B cell (primary cell): ENCODE measurements at regions not wholly inside any gene's neighbourhood (a gene's known extent, or its start where the extent isn't known, plus 50 kb on each side); places are given as distances from the start of the nearest gene placed in this dataset.

Source experiments
- ATAC-seq: fragments of 200-7000 bp; cut with Tn5 transposase; one replicate; pipeline ENCODE4 v1.10.0; 2021; ENCODE audit warnings: low read depth, mild to moderate bottlenecking, moderate number of reproducible peaks, moderate library complexity
- CTCF ChIA-PET: fragments of 350-600 bp; sonication (Branson Sonifier 250); formaldehyde crosslinking; loops from one replicate; lab custom pipeline; 2021; ENCODE audit warnings: antibody characterized with exemption, inconsistent platforms; lab: Charles Lee
- POLR2A ChIA-PET: fragments of 350-600 bp; sonication (Branson Sonifier 250); formaldehyde crosslinking; loops from one replicate; lab custom pipeline; 2021; ENCODE audit warnings: antibody characterized with exemption; lab: Charles Lee
- DNase-seq: peaks from one replicate; pipeline ENCODE4 v3.0.0; 2013
- H2AFZ ChIP-seq: 2 replicates; pipeline ENCODE4 v1.6.1; 2012; ENCODE audit warnings: mild to moderate bottlenecking, low read depth, low read length; ENCODE audit not compliant: insufficient read depth, poor library complexity, severe bottlenecking
- H3K27ac ChIP-seq, 2 donors: 1 replicate in 1 of 2; 2 replicates in 1 of 2; pipeline ENCODE4 v1.5.1; 2012 to 2013; ENCODE audit warnings: low read length in 2 of 2, mild to moderate bottlenecking in 2 of 2, moderate library complexity in 1 of 2
- H3K27me3 ChIP-seq, 4 experiments: fragments of 200-600 bp in 1 of 4; sonication (generic) in 1 of 4; replicated peaks in 1 of 4; 1 replicate in 2 of 4; 2 replicates in 2 of 4; pipeline versions ENCODE4 v1.6.1 to v1.7.0; 2013 to 2016; ENCODE audit warnings: low read length in 3 of 4, mild to moderate bottlenecking in 2 of 4, mixed read lengths in 1 of 4, moderate library complexity in 1 of 4; ENCODE audit not compliant: insufficient read depth in 4 of 4, control insufficient read depth in 3 of 4; ENCODE audit errors: control extremely low read depth in 1 of 4
- H3K36me3 ChIP-seq, 2 experiments: replicated peaks in 1 of 2; 1 replicate in 1 of 2; 2 replicates in 1 of 2; pipeline versions ENCODE4 v1.6.1 to v1.7.1; 2013; ENCODE audit warnings: low read length in 1 of 2; ENCODE audit not compliant: insufficient read depth in 2 of 2, control insufficient read depth in 1 of 2; ENCODE audit errors: control extremely low read depth in 1 of 2, extremely low read depth in 1 of 2
- H3K4me1 ChIP-seq, 2 donors: fragments of 200-600 bp in 1 of 2; sonication (generic) in 1 of 2; 1 replicate in 1 of 2; 2 replicates in 1 of 2; pipeline versions ENCODE4 v1.5.1 to v1.6.1; 2013 to 2017; ENCODE audit warnings: low read length in 2 of 2; ENCODE audit not compliant: control insufficient read depth in 2 of 2, insufficient read depth in 2 of 2
- H3K4me2 ChIP-seq: replicated peaks from 2 replicates; pipeline ENCODE3; 2012; ENCODE audit warnings: mild to moderate bottlenecking, low read depth, low read length; ENCODE audit not compliant: poor library complexity, severe bottlenecking
- H3K4me3 ChIP-seq, 5 experiments: fragments of 200-600 bp in 1 of 5; sonication (generic) in 1 of 5; 1 replicate in 3 of 5; 2 replicates in 2 of 5; pipeline versions ENCODE4 v1.5.1 to v1.7.0; 2011 to 2016; ENCODE audit warnings: low read length in 4 of 5, mild to moderate bottlenecking in 4 of 5, low read depth in 2 of 5, control low read depth in 1 of 5, moderate library complexity in 1 of 5; ENCODE audit not compliant: insufficient read depth in 1 of 5; ENCODE audit errors: control extremely low read depth in 1 of 5, extremely low read depth in 1 of 5
- H3K79me2 ChIP-seq: fragments of 200-600 bp; sonication (generic); one replicate; pipeline ENCODE4 v1.6.0; 2016; ENCODE audit warnings: low read length; ENCODE audit not compliant: control insufficient read depth, insufficient read depth
- H3K9ac ChIP-seq: fragments of 200-600 bp; sonication (generic); 2 replicates; pipeline ENCODE4 v1.6.1; 2017; ENCODE audit warnings: mild to moderate bottlenecking, low read length, moderate library complexity
- H3K9me3 ChIP-seq, 3 donors: one replicate each; pipeline versions ENCODE4 v1.6.1 to v1.7.1; 2013; ENCODE audit warnings: low read length in 2 of 3; ENCODE audit not compliant: control insufficient read depth in 2 of 3, insufficient read depth in 1 of 3; ENCODE audit errors: control extremely low read depth in 1 of 3
- H4K20me1 ChIP-seq: 2 replicates; pipeline ENCODE4 v1.6.0; 2012; ENCODE audit warnings: mild to moderate bottlenecking, low read length; ENCODE audit not compliant: insufficient read depth, control insufficient read depth, poor library complexity, severe bottlenecking
- H3K27ac Mint-ChIP-seq: one replicate; pipeline ENCODE4 v1.8.0; 2021; ENCODE audit warnings: mixed read lengths
- H3K27me3 Mint-ChIP-seq: one replicate; pipeline ENCODE4 v1.8.0; 2021; ENCODE audit warnings: mixed read lengths
- H3K4me1 Mint-ChIP-seq: one replicate; pipeline ENCODE4 v1.8.0; 2021; ENCODE audit warnings: mixed read lengths
- H3K4me3 Mint-ChIP-seq: one replicate; pipeline ENCODE4 v1.8.0; 2021; ENCODE audit warnings: mixed read lengths
- H3K9me3 Mint-ChIP-seq: one replicate; pipeline ENCODE4 v1.8.0; 2022; ENCODE audit warnings: mixed read lengths; ENCODE audit not compliant: insufficient read depth
- CTCF ChIP-seq: fragments of 200-600 bp; IDR thresholded peaks from one replicate; pipeline ENCODE4 v1.8.0; 2022; ENCODE audit warnings: antibody characterized with exemption, mild to moderate bottlenecking
- EZH2 ChIP-seq: IDR thresholded peaks from 2 replicates; pipeline ENCODE4 v1.6.1; 2012; ENCODE audit warnings: borderline replicate concordance, low read depth, mild to moderate bottlenecking, moderate library complexity, low read length; ENCODE audit not compliant: insufficient read depth, poor library complexity, severe bottlenecking
- WGBS: methylation state at CpG from one replicate; pipeline ENCODE4 v1.1.5; 2013; ENCODE audit warnings: missing lambda C conversion rate; ENCODE audit not compliant: insufficient coverage; 5-methylcytosine and 5-hydroxymethylcytosine counted together
- intact Hi-C: fragments of 100-400 bp; cut with micrococcal nuclease; formaldehyde crosslinking; loops from one replicate; pipeline ENCODE4 v1.10.0; 2022

- TF ChIP-seq EZH2 (no peak), CTCF (no peak)
- Histone ChIP-seq H2AFZ (no peak overlapping the region), H3K27me3 (no peaks in the 10 kb centered on the region), H4K20me1 (no peaks in the 10 kb centered on the region), H3K4me3 (no peak overlapping the region), H3K79me2 (no peaks in the 10 kb centered on the region), H3K4me1 (no peaks in the 10 kb centered on the region), H3K9me3 (no peaks in the 10 kb centered on the region), H3K9ac (no peak overlapping the region), H3K4me2 (no peak overlapping the region), H3K27ac (no peak overlapping the region), H3K36me3 (no peaks in the 10 kb centered on the region)
- CTCF ChIA-PET, result no interaction called here
- no CpG with 5 or more reads among the region's 1 CpG for WGBS
- no peak overlapping the region for H3K27ac Mint-ChIP-seq
- H3K4me1 Mint-ChIP-seq, result no peaks in the 10 kb centered on the region
- peaks cover 7% of the 10 kb centered on the region for H3K9me3 Mint-ChIP-seq
- POLR2A ChIA-PET, result no interaction called here
- DNase-seq, result no peak
- ATAC-seq, result no peak
- intact Hi-C loops, result no loop called here
- no peak overlapping the region for H3K4me3 Mint-ChIP-seq
- no peaks in the 10 kb centered on the region for H3K27me3 Mint-ChIP-seq
Measured at GRCh38 chr12:38587594-38587993, 271.0 kb downstream of the ALG10B start.

GRCh38 chr12:38588624-38589305, 272.2 kb downstream of the ALG10B start:
- DNase-seq (no peak), ATAC-seq (no peak)
- TF ChIP-seq CTCF, result no peak
- intact Hi-C loops, result no loop called here
- no peaks in the 10 kb centered on the region for H3K79me2 ChIP-seq
- H3K27ac ChIP-seq, result no peak overlapping the region
- ChIA-PET POLR2A (no interaction called here), CTCF (no interaction called here)
- no peak overlapping the region for H3K4me2 ChIP-seq
- Mint-ChIP-seq H3K27ac (no peak overlapping the region), H3K4me1 (no peaks in the 10 kb centered on the region), H3K27me3 (no peaks in the 10 kb centered on the region), H3K9me3 (peaks cover 5% of the 10 kb centered on the region), H3K4me3 (no peak overlapping the region)
- H3K27me3 ChIP-seq, result no peaks in the 10 kb centered on the region
- H3K4me1 ChIP-seq, result no peaks in the 10 kb centered on the region
- no peak overlapping the region for H2AFZ ChIP-seq
- H3K9me3 ChIP-seq, result no peaks in the 10 kb centered on the region
- no peak overlapping the region for H3K4me3 ChIP-seq
- H3K9ac ChIP-seq, result no peak overlapping the region
- WGBS, result 68% methylated on average over 2 of the region's 4 CpGs
- no peaks in the 10 kb centered on the region for H4K20me1 ChIP-seq
- H3K36me3 ChIP-seq, result no peaks in the 10 kb centered on the region
